Stimulated activated naive CD8-positive, alpha-beta T cell treated with anti-CD3 and anti-CD28 coated beads, Interleukin-15, Interleukin-2, amounts not matched to agents 100 U/mL and 50 U/mL, for 24 hours (primary cell): ENCODE measurements at regions not wholly inside any gene's neighbourhood (a gene's known extent, or its start where the extent isn't known, plus 50 kb on each side); places are given as distances from the start of the nearest gene placed in this dataset.
"Not testable (repeated sequence)": the region's sequence is repeated elsewhere in the genome, so short reads cannot be mapped to it uniquely, and the experiment has no call there.

Experiments used
- ATAC-seq: fragments of 150-1000 bp; cut with Tn5 transposase; one replicate; pipeline ENCODE4 v1.10.0; 2021
- DNase-seq: peaks from one replicate; pipeline ENCODE4 v3.0.0; 2021

DNA sequence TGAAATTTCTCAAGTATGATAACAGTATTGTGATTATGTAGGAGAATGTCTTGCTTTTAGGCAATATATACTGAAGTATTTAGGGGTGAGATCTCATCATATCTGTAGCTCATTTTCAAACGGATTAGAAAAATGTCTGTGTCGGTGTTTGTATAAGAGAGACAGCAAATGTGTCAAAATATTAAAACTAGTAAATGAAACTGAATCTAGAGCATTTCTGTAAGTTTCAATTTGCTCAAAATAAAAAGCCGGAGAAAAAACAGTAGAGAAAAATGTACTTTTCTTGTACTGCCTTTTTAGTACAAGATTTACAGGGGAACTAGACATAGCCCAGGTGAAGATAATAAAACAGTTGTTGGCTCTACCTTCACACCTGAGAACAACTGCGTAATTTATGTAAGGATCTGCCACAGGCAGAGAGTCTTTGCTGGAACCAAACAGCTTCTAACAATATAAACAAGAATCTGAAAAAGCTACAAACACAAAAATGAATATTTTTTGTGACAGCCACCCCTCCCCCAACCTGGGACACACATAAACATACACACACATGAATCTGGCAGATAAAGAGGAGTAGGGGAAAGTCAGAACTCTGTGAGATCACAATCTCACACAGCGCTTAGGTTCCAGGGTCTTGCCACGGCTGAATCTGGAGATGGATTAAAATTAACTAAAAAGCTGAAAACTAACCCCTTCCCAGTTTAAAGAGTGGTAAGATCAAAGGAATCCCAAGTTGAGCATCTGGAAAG, 153.3 kb downstream of the AVL9 start:
- DNase-seq = no peak
- ATAC-seq = no peak

DNA sequence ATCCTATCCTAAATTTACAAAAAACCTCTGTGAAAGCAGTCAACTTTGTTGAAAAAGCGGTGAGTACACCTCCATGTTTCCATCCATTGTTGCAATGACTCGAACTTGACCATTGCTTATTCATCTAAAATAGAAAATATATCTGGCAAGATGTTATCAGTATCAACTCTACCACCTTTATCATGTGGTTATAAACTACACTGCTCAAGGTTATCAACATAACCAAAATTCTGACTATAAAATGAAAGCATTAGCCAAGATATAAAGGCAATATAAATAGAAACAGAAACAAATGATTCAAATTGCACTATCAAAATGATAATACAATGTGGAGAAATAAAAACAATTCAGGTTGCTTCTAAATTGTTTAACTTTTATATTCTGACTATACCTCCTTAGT, 150.0 kb downstream of the AVL9 start:
- ATAC-seq, DNase-seq: not testable (repeated sequence)

DNA sequence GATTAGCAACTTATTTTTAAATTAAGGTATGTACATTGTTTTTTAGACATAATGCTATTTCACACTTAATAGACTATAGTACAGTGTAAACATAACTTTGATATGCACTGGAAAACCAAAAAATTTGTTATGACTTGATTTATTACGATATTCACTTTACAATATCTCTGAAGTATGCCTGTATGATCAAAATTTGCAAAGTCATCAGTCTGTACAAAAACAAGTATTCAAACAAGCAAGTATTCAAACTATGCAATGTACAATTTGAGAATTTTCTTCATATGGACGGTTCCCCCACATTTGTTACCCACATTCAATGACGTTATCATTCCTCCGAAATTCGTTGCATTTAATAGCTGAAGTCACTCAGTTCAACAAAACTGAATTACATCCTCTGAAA, 147.9 kb downstream of the AVL9 start:
- ATAC-seq (no peak), DNase-seq (no peak)

DNA sequence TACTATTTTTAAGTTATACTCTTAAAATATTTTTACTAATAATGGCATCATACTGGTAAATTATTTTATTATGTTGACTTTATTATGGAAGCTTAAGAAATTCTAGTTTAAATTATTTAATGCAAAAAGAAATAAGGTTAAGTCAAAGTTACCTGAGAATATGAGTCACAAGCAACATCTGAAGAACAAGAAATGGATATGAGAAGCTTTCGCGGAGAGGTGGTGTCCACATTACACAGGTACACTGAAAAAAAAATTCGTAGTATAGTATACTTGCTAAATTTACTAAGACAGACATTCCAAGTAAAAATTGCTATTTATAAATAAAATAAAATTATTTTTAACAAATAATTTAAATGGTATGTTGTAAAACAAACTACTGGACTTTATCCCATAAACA, 143.8 kb downstream of the AVL9 start:
- DNase-seq = no peak
- ATAC-seq = no peak

DNA sequence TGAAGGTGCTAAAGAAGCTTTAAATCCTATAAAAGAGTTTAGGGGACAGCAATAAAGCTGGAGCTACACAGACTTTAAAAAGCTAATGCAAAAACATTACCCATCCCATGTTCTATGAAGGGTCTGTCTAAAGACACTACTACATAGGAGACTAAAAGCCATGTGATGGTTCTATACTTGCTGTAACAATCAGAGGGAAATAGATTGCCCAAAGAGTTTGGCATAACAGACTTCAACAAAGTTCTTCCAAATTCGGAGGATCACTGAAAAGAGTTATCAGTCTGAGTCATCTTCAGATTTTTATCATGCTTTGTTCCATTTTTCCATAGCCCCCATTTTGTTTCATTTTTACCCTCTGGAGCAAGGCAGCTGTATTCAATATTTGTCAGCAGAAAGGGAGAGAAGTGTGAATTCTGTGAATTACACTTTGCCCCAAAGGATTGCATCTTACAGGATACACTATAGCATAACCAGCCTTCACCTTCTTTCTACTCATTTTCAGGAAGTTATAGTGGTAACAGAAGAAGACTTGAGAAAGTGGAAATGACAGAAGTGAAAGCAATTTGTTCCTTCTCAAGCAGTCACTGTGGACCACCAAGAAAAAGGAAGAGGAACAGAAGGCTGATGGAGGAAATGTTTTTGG, 143.3 kb downstream of the AVL9 start:
- ATAC-seq = peak; percentile 57
- DNase-seq = not testable (repeated sequence)
